ENCODE measurements at regions not wholly inside any gene's neighbourhood (a gene's known extent, or its start where the extent isn't known, plus 50 kb on each side); places are given as distances from the start of the nearest gene placed in this dataset.

- TF ChIP-seq CTCF (conservative IDR thresholded peaks at IDR 0.05): no peak
- TF ChIP-seq ZFX (IDR thresholded peaks at IDR 0.05): no peak
Observed at GRCh38 chr4:72902354-72902753, 167.2 kb downstream of the COX18 start.
